Left lung (tissue), 4 donors: ENCODE measurements at regions not wholly inside any gene's neighbourhood (a gene's known extent, or its start where the extent isn't known, plus 50 kb on each side); places are given as distances from the start of the nearest gene placed in this dataset.

Experiments used
- ATAC-seq: fragments of 200-7000 bp; cut with Tn5 transposase; one replicate; pipeline ENCODE4 v1.9.1; 2020; ENCODE audit warnings: moderate library complexity
- DNase-seq, 4 donors: peaks; one replicate each; pipeline ENCODE4 v3.0.0-alpha.2; 2013 to 2020
- H3K27ac ChIP-seq, 2 donors: fragments of 200-600 bp; sonication (generic) in 1 of 2; one replicate each; pipeline versions ENCODE4 v1.5.0 to v1.8.0; 2020 to 2021
- H3K27me3 ChIP-seq, 2 donors: fragments of 200-600 bp; sonication (generic) in 1 of 2; one replicate each; pipeline versions ENCODE4 v1.5.0 to v1.8.0; 2020 to 2021
- H3K36me3 ChIP-seq, 2 donors: fragments of 200-600 bp; sonication (generic) in 1 of 2; one replicate each; pipeline versions ENCODE4 v1.5.0 to v1.8.0; 2020 to 2021
- H3K4me1 ChIP-seq, 2 donors: fragments of 200-600 bp; one replicate each; pipeline ENCODE4 v1.8.0; 2021
- H3K4me3 ChIP-seq, 2 donors: fragments of 200-600 bp; sonication (generic) in 1 of 2; one replicate each; pipeline versions ENCODE4 v1.5.0 to v1.8.0; 2020 to 2021; ENCODE audit warnings: mild to moderate bottlenecking in 1 of 2
- H3K9me3 ChIP-seq, 2 donors: fragments of 200-600 bp; sonication (generic) in 1 of 2; one replicate each; pipeline versions ENCODE4 v1.5.0 to v1.8.0; 2020 to 2021
- intact Hi-C, 2 donors: fragments of 100-400 bp; cut with DNase I; formaldehyde crosslinking; loops; one replicate each; pipeline versions ENCODE4 v1.11.2 to v1.14.2; 2022
- TF ChIP-seq, protein P1 (sequence below), 2 donors: fragments of 200-600 bp; sonication (generic) in 1 of 2; IDR thresholded peaks; one replicate each; pipeline versions ENCODE4 v1.5.0 to v1.8.0; 2021; ENCODE audit warnings: antibody characterized with exemption in 2 of 2
- donor health status: DM: no; HTN: yes; CAD: no.
- donor health status: DM: no; HTN: no; CAD: no.

- Histone ChIP-seq H3K4me3 (no peak overlapping the region), H3K9me3 (no peaks in the 10 kb centered on the region), H3K36me3 (no peaks in the 10 kb centered on the region), H3K27ac (no peak overlapping the region), H3K4me1 (peaks cover 0 to 3% of the 10 kb centered on the region in 2 donors), H3K27me3 (no peaks in the 10 kb centered on the region)
- TF ChIP-seq, protein P1, sequence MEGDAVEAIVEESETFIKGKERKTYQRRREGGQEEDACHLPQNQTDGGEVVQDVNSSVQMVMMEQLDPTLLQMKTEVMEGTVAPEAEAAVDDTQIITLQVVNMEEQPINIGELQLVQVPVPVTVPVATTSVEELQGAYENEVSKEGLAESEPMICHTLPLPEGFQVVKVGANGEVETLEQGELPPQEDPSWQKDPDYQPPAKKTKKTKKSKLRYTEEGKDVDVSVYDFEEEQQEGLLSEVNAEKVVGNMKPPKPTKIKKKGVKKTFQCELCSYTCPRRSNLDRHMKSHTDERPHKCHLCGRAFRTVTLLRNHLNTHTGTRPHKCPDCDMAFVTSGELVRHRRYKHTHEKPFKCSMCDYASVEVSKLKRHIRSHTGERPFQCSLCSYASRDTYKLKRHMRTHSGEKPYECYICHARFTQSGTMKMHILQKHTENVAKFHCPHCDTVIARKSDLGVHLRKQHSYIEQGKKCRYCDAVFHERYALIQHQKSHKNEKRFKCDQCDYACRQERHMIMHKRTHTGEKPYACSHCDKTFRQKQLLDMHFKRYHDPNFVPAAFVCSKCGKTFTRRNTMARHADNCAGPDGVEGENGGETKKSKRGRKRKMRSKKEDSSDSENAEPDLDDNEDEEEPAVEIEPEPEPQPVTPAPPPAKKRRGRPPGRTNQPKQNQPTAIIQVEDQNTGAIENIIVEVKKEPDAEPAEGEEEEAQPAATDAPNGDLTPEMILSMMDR (IDR thresholded peaks at IDR 0.05): no peak
- intact Hi-C loops: no loop called here
- DNase-seq: no peak
- no peak for ATAC-seq
Observed at GRCh38 chr12:130087222-130087621, 75.0 kb upstream of the FZD10 start.

GRCh38 chr12:130088504-130088903 lies 73.8 kb upstream of the FZD10 start:
- H3K4me3 ChIP-seq: no peak overlapping the region
- no peak for DNase-seq
- TF ChIP-seq, protein P1 (IDR thresholded peaks at IDR 0.05): no peak
- H3K4me1 ChIP-seq: peaks cover 0 to 3% of the 10 kb centered on the region in 2 donors
- H3K27me3 ChIP-seq: no peaks in the 10 kb centered on the region
- H3K27ac ChIP-seq: no peak overlapping the region
- intact Hi-C loops: no loop called here
- no peaks in the 10 kb centered on the region for H3K36me3 ChIP-seq
- no peaks in the 10 kb centered on the region for H3K9me3 ChIP-seq
- ATAC-seq: no peak

GRCh38 chr12:130090542-130090941 lies 71.7 kb upstream of the FZD10 start:
- no peak for ATAC-seq
- intact Hi-C loops: no loop called here

GRCh38 chr12:130093380-130093779 lies 68.9 kb upstream of the FZD10 start:
- Histone ChIP-seq H3K4me3 (no peak overlapping the region), H3K36me3 (no peaks in the 10 kb centered on the region), H3K9me3 (no peaks in the 10 kb centered on the region), H3K4me1 (no peaks in the 10 kb centered on the region), H3K27ac (no peak overlapping the region), H3K27me3 (peaks cover 0 to 21% of the 10 kb centered on the region in 2 donors)
- intact Hi-C loops: no loop called here
- ATAC-seq: no peak
- no peak for DNase-seq
- TF ChIP-seq, protein P1 (IDR thresholded peaks at IDR 0.05): no peak

More at GRCh38 chr12:130090542-130090941, 71.7 kb upstream of the FZD10 start:
- Histone ChIP-seq H3K4me1 (no peaks in the 10 kb centered on the region), H3K4me3 (no peak overlapping the region), H3K9me3 (no peaks in the 10 kb centered on the region), H3K27ac (no peak overlapping the region), H3K27me3 (peaks cover 0 to 12% of the 10 kb centered on the region in 2 donors), H3K36me3 (no peaks in the 10 kb centered on the region)
- DNase-seq: no peak
- TF ChIP-seq, protein P1 (IDR thresholded peaks at IDR 0.05): no peak

DNA sequence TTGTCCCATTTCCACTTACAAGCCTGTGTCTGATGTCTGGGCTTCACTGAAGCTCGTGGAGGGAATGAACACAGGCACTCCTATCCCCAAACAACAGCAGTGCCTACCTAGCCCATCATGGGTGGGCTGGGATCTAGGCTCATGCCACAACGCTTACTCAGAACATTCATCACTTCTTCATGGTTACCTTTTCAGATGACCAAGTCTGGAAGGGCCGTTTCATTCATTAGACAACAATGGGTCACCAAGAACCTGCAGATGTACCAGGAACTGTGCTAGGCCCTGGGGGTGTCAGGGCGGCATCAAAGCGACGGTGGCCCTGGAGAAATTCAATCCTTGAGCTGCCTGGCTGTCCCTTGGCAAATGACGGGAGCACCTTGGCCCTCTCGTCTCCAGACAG lies 64.9 kb upstream of the FZD10 start:
- intact Hi-C loops: no loop called here
- DNase-seq: no peak
- no peak overlapping the region for H3K27ac ChIP-seq

More for the DNA sequence above, 64.9 kb upstream of the FZD10 start:
- ATAC-seq: no peak
- Histone ChIP-seq H3K4me3 (no peak overlapping the region), H3K36me3 (no peaks in the 10 kb centered on the region), H3K27me3 (peaks cover 0 to 30% of the 10 kb centered on the region in 2 donors), H3K9me3 (no peaks in the 10 kb centered on the region), H3K4me1 (no peaks in the 10 kb centered on the region)
- TF ChIP-seq, protein P1 (IDR thresholded peaks at IDR 0.05): no peak
